IPS-20b (cell line): ENCODE measurements at regions not wholly inside any gene's neighbourhood (a gene's known extent, or its start where the extent isn't known, plus 50 kb on each side); places are given as distances from the start of the nearest gene placed in this dataset.

Experiments used
- H3K27ac ChIP-seq: one replicate; pipeline ENCODE4 v1.5.1; 2013; ENCODE audit warnings: low read length
- H3K27me3 ChIP-seq: 2 replicates; pipeline ENCODE4 v1.6.1; 2013; ENCODE audit warnings: mild to moderate bottlenecking, low read length, inconsistent platforms; ENCODE audit not compliant: insufficient read depth
- H3K36me3 ChIP-seq: 2 replicates; pipeline ENCODE4 v1.6.1; 2013; ENCODE audit warnings: low read depth, mild to moderate bottlenecking, inconsistent platforms, low read length, moderate library complexity; ENCODE audit not compliant: insufficient read depth
- H3K4me1 ChIP-seq: 2 replicates; pipeline ENCODE4 v1.6.1; 2013; ENCODE audit warnings: mild to moderate bottlenecking, control low read depth, inconsistent platforms, low read length, moderate library complexity; ENCODE audit not compliant: insufficient read depth
- H3K4me3 ChIP-seq: 2 replicates; pipeline ENCODE4 v1.5.1; 2013; ENCODE audit warnings: mild to moderate bottlenecking, low read length, inconsistent platforms
- H3K9ac ChIP-seq: 2 replicates; pipeline ENCODE4 v1.6.1; 2013; ENCODE audit warnings: low read depth, mild to moderate bottlenecking, inconsistent platforms, low read length, moderate library complexity
- H3K9me3 ChIP-seq: 2 replicates; pipeline ENCODE4 v1.6.1; 2013; ENCODE audit warnings: mild to moderate bottlenecking, low read depth, low read length, inconsistent platforms; ENCODE audit not compliant: insufficient read depth

GRCh38 chr6:133818320-133818719 is 70.6 kb upstream of the TCF21 start:
- Histone ChIP-seq H3K4me1 (no peaks in the 10 kb centered on the region), H3K9ac (no peak overlapping the region), H3K27me3 (no peaks in the 10 kb centered on the region), H3K4me3 (no peak overlapping the region), H3K27ac (no peak overlapping the region), H3K36me3 (no peaks in the 10 kb centered on the region), H3K9me3 (no peaks in the 10 kb centered on the region)

DNA sequence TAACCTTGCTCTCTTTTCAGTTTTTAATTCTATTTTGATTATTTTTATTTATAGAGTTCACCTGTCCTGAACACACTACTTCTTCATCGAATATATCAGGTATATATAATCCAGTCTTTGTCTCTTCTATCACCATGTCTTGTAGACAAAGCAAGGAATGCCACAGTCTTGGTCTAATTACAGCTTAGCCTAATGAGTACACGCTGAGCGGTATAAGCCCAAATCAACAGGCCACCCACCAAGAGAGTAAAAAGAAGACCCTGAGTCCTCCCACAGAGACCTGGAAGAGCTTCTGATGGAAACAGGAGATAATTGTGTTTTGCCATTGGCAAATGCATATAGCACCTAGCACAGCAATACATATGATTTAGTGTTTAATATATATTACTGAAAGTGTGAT is 68.7 kb upstream of the TCF21 start:
- Histone ChIP-seq H3K9me3 (no peaks in the 10 kb centered on the region), H3K27me3 (no peaks in the 10 kb centered on the region), H3K27ac (no peak overlapping the region), H3K4me3 (no peak overlapping the region), H3K36me3 (no peaks in the 10 kb centered on the region), H3K9ac (no peak overlapping the region), H3K4me1 (no peaks in the 10 kb centered on the region)

DNA sequence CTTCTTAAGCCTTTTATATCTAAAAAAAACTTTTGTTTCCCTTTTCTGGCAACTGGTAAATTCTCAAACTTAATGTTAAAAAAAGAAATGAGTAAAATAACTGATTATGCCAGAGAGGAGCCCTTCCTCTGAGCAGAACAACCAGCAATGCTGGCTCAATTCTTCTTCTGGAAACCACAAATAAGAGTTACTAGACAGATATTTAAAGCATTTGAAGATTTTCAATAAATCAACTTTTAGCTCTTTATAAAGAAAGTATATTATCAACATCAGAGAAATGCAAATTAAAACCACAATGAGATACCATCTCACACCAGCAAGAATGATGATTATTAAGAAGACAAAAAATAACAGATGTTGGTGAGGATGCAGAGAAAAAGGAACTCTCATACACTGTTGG is 61.1 kb upstream of the TCF21 start:
- no peak overlapping the region for H3K4me3 ChIP-seq
- H3K4me1 ChIP-seq: no peaks in the 10 kb centered on the region
- no peaks in the 10 kb centered on the region for H3K27me3 ChIP-seq
- no peak overlapping the region for H3K27ac ChIP-seq
- H3K9me3 ChIP-seq: no peaks in the 10 kb centered on the region
- no peak overlapping the region for H3K9ac ChIP-seq
- no peaks in the 10 kb centered on the region for H3K36me3 ChIP-seq

DNA sequence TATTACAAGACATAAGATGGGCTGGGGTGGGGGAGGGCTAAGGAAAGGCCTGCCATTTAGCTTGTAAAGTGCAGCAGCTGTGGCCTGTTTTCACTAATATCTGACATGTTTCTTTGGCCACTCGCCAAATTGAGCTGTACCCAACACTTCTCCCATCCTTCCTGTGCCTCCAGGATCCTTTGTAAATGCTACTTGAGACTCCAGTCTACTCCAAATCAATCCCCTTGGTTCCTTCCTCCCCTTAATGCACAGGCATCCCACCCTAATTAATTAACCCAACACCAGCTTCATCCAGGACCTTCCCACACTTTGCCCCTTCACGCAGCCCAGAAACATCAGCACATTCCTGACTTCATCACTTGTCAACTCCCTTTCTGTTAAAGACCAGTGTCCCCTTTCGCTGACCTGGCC is 55.0 kb upstream of the TCF21 start:
- Histone ChIP-seq H3K9me3 (no peaks in the 10 kb centered on the region), H3K9ac (no peak overlapping the region), H3K27me3 (no peaks in the 10 kb centered on the region), H3K36me3 (no peaks in the 10 kb centered on the region), H3K4me1 (0 out of 2 replicates have a peak, but pooled peaks cover 2% of the 10 kb centered on the region), H3K4me3 (no peak overlapping the region), H3K27ac (no peak overlapping the region)

DNA sequence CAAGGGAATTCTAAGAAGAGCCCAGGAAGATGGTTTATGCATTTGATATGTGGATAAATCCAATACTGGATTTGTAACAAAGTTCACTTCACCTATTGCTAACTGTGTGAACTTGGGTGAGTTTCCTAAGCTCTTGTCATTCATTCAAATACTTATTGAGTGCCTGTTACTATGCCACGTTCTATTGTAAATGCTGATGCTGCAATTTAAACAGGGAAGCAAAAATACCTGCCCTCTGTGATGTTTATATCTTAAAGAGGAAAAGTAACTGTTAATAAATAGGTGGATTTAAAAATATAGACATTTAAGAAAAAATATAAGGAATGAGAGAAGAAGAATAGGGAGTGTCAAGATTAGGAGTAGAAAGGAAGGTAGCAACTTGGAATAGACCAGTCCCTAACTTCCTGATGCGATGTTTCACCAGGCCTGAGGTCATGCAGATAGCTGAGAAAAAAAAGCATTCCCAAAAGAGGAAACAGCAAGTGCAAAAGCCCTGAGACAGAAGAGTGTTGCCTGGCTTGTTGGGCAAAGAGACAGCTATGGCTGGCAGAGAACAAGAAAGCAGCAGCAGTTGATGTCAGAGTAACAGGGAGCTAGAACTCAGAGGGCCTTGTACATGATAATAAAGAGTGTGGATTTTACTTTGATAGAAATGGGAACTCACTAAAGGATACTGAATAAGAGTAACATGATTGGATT is 54.3 kb upstream of the TCF21 start:
- Histone ChIP-seq H3K27me3 (no peaks in the 10 kb centered on the region), H3K36me3 (no peaks in the 10 kb centered on the region), H3K9ac (no peak overlapping the region), H3K27ac (no peak overlapping the region), H3K4me1 (0 out of 2 replicates have a peak, but pooled peaks cover 2% of the 10 kb centered on the region), H3K4me3 (no peak overlapping the region), H3K9me3 (no peaks in the 10 kb centered on the region)

- Histone ChIP-seq H3K4me3 (no peak overlapping the region), H3K9ac (no peak overlapping the region), H3K4me1 (0 out of 2 replicates have a peak, but pooled peaks cover 2% of the 10 kb centered on the region), H3K27ac (no peak overlapping the region), H3K9me3 (no peaks in the 10 kb centered on the region), H3K36me3 (no peaks in the 10 kb centered on the region), H3K27me3 (no peaks in the 10 kb centered on the region)
Observed at GRCh38 chr6:133835901-133836300, 53.0 kb upstream of the TCF21 start.

- no peaks in the 10 kb centered on the region for H3K27me3 ChIP-seq
- H3K36me3 ChIP-seq: no peaks in the 10 kb centered on the region
- peak overlapping the region; percentile 68; the same call in 1 of the 2 replicates for H3K9ac ChIP-seq
- peaks cover 6% of the 10 kb centered on the region; the same call in 1 of the 2 replicates for H3K4me1 ChIP-seq
- H3K9me3 ChIP-seq: no peaks in the 10 kb centered on the region
- no peak overlapping the region for H3K27ac ChIP-seq
- peak overlapping the region; percentile 66 for H3K4me3 ChIP-seq
Observed at GRCh38 chr6:133837801-133838349, 51.0 kb upstream of the TCF21 start.
